HL-60 (cell line): ENCODE measurements at regions not wholly inside any gene's neighbourhood (a gene's known extent, or its start where the extent isn't known, plus 50 kb on each side); places are given as distances from the start of the nearest gene placed in this dataset.

ENCODE experiments used
- DNase-seq, 2 experiments: peaks; one replicate each; pipeline ENCODE4 v3.0.0-alpha.2; 2010 to 2020; ENCODE audit warnings: low read depth in 1 of 2, low spot score in 1 of 2
- H3K27ac ChIP-seq: fragments of 250-450 bp; sonication (Bioruptor Pico); replicated peaks from 2 replicates; pipeline ENCODE4 v1.5.1; 2020; ENCODE audit warnings: mild to moderate bottlenecking, moderate library complexity
- H3K27me3 ChIP-seq: fragments of 250-450 bp; sonication (Bioruptor Pico); 2 replicates; pipeline ENCODE4 v1.5.1; 2021; ENCODE audit warnings: mild to moderate bottlenecking, moderate library complexity; ENCODE audit not compliant: insufficient read depth, poor library complexity, severe bottlenecking
- H3K4me3 ChIP-seq: replicated peaks from 2 replicates; pipeline ENCODE4 v1.5.1; 2011; ENCODE audit warnings: mild to moderate bottlenecking, control low read depth, low read length; ENCODE audit not compliant: insufficient read depth
- GABPA ChIP-seq: IDR thresholded peaks from 2 replicates; pipeline ENCODE4 v1.6.1; 2012; ENCODE audit warnings: low read depth
- POLR2AphosphoS5 ChIP-seq: IDR thresholded peaks from 2 replicates; pipeline ENCODE4 v1.6.1; 2012; ENCODE audit warnings: low read depth
- SPI1 ChIP-seq: IDR thresholded peaks from 2 replicates; pipeline ENCODE4 v1.6.1; 2012; ENCODE audit warnings: low read depth, mild to moderate bottlenecking, borderline replicate concordance
- TF ChIP-seq, protein P1 (sequence below): IDR thresholded peaks from 2 replicates; pipeline ENCODE4 v1.6.1; 2012; ENCODE audit warnings: low read depth; ENCODE audit not compliant: insufficient replicate concordance
- TF ChIP-seq, protein P2 (sequence below): IDR thresholded peaks from one replicate; pipeline ENCODE4 v1.5.1; 2011; ENCODE audit warnings: low read length, control low read depth, inconsistent platforms; ENCODE audit not compliant: insufficient read depth

DNA sequence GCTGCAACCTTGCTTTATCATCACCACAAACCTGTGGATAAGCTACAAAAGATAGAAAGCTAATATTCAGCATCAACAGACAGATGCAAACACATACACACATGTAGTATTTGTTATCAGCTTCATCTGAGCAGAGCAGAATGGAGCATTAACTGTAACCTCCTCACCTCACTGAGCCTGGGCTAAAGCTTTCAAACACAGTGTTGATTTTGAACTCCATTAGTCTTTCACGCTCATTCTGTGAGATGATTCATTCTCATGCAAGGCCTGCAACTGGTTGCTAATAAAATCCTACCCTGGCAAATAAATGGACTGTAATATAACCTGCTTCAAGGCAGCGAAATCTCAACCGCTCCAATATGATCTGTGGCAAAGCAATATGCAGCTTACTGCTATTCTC is 1360.6 kb upstream of the ACO1 start:
- no peak overlapping the region for H3K27ac ChIP-seq
- DNase-seq, result no peak
- H3K27me3 ChIP-seq, result no peaks in the 10 kb centered on the region
- H3K4me3 ChIP-seq, result no peak overlapping the region
- TF ChIP-seq SPI1 (no peak), POLR2AphosphoS5 (no peak), GABPA (no peak)
- TF ChIP-seq, protein P1, sequence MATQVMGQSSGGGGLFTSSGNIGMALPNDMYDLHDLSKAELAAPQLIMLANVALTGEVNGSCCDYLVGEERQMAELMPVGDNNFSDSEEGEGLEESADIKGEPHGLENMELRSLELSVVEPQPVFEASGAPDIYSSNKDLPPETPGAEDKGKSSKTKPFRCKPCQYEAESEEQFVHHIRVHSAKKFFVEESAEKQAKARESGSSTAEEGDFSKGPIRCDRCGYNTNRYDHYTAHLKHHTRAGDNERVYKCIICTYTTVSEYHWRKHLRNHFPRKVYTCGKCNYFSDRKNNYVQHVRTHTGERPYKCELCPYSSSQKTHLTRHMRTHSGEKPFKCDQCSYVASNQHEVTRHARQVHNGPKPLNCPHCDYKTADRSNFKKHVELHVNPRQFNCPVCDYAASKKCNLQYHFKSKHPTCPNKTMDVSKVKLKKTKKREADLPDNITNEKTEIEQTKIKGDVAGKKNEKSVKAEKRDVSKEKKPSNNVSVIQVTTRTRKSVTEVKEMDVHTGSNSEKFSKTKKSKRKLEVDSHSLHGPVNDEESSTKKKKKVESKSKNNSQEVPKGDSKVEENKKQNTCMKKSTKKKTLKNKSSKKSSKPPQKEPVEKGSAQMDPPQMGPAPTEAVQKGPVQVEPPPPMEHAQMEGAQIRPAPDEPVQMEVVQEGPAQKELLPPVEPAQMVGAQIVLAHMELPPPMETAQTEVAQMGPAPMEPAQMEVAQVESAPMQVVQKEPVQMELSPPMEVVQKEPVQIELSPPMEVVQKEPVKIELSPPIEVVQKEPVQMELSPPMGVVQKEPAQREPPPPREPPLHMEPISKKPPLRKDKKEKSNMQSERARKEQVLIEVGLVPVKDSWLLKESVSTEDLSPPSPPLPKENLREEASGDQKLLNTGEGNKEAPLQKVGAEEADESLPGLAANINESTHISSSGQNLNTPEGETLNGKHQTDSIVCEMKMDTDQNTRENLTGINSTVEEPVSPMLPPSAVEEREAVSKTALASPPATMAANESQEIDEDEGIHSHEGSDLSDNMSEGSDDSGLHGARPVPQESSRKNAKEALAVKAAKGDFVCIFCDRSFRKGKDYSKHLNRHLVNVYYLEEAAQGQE, result no peak
- TF ChIP-seq, protein P2, sequence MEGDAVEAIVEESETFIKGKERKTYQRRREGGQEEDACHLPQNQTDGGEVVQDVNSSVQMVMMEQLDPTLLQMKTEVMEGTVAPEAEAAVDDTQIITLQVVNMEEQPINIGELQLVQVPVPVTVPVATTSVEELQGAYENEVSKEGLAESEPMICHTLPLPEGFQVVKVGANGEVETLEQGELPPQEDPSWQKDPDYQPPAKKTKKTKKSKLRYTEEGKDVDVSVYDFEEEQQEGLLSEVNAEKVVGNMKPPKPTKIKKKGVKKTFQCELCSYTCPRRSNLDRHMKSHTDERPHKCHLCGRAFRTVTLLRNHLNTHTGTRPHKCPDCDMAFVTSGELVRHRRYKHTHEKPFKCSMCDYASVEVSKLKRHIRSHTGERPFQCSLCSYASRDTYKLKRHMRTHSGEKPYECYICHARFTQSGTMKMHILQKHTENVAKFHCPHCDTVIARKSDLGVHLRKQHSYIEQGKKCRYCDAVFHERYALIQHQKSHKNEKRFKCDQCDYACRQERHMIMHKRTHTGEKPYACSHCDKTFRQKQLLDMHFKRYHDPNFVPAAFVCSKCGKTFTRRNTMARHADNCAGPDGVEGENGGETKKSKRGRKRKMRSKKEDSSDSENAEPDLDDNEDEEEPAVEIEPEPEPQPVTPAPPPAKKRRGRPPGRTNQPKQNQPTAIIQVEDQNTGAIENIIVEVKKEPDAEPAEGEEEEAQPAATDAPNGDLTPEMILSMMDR, result no peak

DNA sequence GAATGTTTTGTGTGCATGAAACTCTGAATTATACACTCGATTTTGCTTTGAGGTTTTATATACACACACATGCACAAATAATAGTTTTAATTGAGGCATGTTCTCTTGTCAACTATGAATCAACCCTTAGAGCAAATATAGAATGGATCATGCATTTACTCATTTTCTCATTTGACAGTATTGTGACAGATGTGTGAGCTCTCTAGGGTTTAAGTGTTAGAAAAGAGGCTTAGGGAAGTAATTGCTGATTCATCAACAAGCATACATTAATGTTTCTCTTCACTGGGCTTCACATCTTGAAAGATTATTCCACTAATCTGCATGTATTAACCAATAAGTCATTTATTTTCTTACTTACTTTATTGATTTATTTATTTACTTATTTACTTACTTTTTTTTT is 1356.8 kb upstream of the ACO1 start:
- TF ChIP-seq SPI1 (no peak), GABPA (no peak)
- TF ChIP-seq, protein P2, result no peak
- TF ChIP-seq, protein P1, result no peak
- Histone ChIP-seq H3K27ac (no peak overlapping the region), H3K27me3 (no peaks in the 10 kb centered on the region), H3K4me3 (no peak overlapping the region)
- no peak for DNase-seq

DNA sequence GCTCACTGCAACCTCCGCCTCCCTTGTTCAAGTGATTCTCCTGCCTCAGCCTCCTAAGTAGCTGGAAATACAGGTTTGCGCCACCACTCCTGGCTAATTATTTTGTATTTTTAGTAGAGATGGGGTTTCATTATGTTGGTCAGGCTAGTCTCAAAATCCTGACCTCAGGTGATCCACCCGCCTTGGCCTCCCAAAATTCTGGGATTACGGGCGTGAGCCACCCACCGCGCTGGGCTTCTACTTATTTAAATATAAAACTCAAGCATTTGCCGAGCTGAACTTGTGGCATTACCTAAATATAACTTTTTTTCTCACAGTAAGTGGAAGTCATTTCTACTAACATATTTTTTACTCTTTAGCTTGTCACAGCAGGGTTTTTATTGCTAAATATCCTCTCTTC is 1356.3 kb upstream of the ACO1 start:
- no peak for DNase-seq
- TF ChIP-seq SPI1, result no peak
- Histone ChIP-seq H3K27me3 (no peaks in the 10 kb centered on the region), H3K4me3 (no peak overlapping the region), H3K27ac (no peak overlapping the region)

DNA sequence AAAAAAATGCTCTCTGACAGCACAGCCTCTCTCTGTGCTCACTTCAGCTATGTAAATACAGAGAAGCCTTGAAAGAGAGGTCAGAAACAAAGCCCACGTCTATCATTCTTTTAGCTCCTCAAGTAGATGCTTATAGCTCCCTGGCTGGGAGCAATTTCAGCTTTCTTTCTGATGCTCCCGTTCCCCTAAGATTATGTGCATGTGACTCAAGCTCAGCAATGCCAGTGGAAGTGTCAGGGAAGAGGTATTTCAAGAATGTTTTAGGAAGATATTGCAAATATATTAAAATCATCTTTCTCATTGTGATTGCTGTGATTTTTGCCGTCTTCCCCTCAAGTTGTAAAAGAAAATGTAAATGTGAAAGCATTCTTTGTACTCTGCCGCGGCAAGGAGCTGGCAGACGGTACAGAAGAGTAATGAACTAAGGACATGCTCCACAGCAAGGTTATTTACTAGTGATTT is 1353.7 kb upstream of the ACO1 start:
- Histone ChIP-seq H3K27ac (no peak overlapping the region), H3K27me3 (no peaks in the 10 kb centered on the region), H3K4me3 (no peak overlapping the region)
- DNase-seq, result no peak
- TF ChIP-seq POLR2AphosphoS5, result no peak
- no peak for TF ChIP-seq GABPA
- TF ChIP-seq, protein P2, result no peak
- TF ChIP-seq, protein P1, result no peak
- TF ChIP-seq SPI1, result no peak
